ENCODE measurements at regions not wholly inside any gene's neighbourhood (a gene's known extent, or its start where the extent isn't known, plus 50 kb on each side); places are given as distances from the start of the nearest gene placed in this dataset.
"Not testable (repeated sequence)": the region's sequence is repeated elsewhere in the genome, so short reads cannot be mapped to it uniquely, and the experiment has no call there.

DNA sequence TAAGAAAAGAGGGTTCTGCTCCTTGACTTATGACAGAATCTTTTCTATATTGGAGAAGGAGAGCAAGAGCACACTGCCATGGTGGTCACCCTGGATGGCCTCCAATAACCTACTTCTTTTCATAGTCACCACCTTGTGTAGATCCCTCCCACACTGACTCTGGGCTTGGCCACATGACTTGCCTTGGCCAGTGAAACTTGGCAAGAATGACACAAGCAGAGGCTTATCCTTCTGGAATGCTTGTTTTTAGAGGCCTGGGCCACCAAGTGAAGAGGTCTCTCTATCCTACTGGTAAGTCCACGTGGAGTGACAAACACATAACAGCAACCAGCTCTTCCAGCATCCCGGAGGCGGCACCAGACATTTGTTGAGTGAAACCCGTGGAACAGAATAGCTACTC lies 349.4 kb upstream of the JARID2 start:
- H3K4me1 ChIP-seq (ENCODE audit: control insufficient read depth, insufficient read depth, low read length) = no peaks in the 10 kb centered on the region
- no peak overlapping the region for H3K4me3 ChIP-seq (ENCODE audit: low read depth, low read length)
- no peaks in the 10 kb centered on the region for H3K9me3 ChIP-seq (ENCODE audit: control insufficient read depth, insufficient read depth, low read depth, low read length)
- ChIA-PET CTCF (interaction anchor here (2.9 kb wide), 1 partner anchor 9 kb away, joined by 6 read pairs; no protein-coding TSS in a partner anchor), POLR2A (interaction anchor here (1.1 kb wide), 1 partner anchor 10 kb away, joined by 4 read pairs; no protein-coding TSS in a partner anchor)
- TF ChIP-seq ZNF214 (tag by site-specific recombination; IDR thresholded peaks at IDR 0.05; ENCODE audit: borderline replicate concordance) (no peak), ZNF366 (tag by site-specific recombination; conservative IDR thresholded peaks at IDR 0.05) (no peak), ZNF610 (tag by site-specific recombination; IDR thresholded peaks at IDR 0.05; ENCODE audit: borderline replicate concordance) (no peak), ZNF335 (tag by site-specific recombination; conservative IDR thresholded peaks at IDR 0.05) (no peak), ZNF350 (tag by site-specific recombination; IDR thresholded peaks at IDR 0.05) (no peak), ZNF133 (tag by site-specific recombination; IDR thresholded peaks at IDR 0.05) (no peak), ZNF768 (tag by site-specific recombination; IDR thresholded peaks at IDR 0.05) (no peak), ZNF707 (tag by site-specific recombination; IDR thresholded peaks at IDR 0.05) (no peak), HOXA7 (CRISPR knock-in tag; IDR thresholded peaks at IDR 0.05; ENCODE audit: borderline replicate concordance) (no peak), EGR2 (tag by site-specific recombination; IDR thresholded peaks at IDR 0.05; ENCODE audit: low read depth) (no peak)
- TF ChIP-seq, protein P1, sequence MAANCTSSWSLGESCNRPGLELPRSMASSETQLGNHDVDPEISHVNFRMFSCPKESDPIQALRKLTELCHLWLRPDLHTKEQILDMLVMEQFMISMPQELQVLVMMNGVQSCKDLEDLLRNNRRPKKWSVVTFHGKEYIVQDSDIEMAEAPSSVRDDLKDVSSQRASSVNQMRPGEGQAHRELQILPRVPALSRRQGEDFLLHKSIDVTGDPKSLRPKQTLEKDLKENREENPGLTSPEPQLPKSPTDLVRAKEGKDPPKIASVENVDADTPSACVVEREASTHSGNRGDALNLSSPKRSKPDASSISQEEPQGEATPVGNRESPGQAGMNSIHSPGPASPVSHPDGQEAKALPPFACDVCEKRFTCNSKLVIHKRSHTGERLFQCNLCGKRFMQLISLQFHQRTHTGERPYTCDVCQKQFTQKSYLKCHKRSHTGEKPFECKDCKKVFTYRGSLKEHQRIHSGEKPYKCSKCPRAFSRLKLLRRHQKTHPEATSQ (tag by site-specific recombination; IDR thresholded peaks at IDR 0.05) = no peak
- TF ChIP-seq, protein P2, sequence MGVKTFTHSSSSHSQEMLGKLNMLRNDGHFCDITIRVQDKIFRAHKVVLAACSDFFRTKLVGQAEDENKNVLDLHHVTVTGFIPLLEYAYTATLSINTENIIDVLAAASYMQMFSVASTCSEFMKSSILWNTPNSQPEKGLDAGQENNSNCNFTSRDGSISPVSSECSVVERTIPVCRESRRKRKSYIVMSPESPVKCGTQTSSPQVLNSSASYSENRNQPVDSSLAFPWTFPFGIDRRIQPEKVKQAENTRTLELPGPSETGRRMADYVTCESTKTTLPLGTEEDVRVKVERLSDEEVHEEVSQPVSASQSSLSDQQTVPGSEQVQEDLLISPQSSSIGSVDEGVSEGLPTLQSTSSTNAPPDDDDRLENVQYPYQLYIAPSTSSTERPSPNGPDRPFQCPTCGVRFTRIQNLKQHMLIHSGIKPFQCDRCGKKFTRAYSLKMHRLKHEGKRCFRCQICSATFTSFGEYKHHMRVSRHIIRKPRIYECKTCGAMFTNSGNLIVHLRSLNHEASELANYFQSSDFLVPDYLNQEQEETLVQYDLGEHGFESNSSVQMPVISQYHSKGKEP (tag by site-specific recombination; IDR thresholded peaks at IDR 0.05) = no peak
- no peak overlapping the region for H3K27ac ChIP-seq (ENCODE audit: extremely low read depth, low read depth, low read length)
- no peaks in the 10 kb centered on the region for H3K36me3 ChIP-seq (ENCODE audit: control insufficient read depth in 2 of 2, insufficient read depth in 1 of 2, low read length in 2 of 2)

DNA sequence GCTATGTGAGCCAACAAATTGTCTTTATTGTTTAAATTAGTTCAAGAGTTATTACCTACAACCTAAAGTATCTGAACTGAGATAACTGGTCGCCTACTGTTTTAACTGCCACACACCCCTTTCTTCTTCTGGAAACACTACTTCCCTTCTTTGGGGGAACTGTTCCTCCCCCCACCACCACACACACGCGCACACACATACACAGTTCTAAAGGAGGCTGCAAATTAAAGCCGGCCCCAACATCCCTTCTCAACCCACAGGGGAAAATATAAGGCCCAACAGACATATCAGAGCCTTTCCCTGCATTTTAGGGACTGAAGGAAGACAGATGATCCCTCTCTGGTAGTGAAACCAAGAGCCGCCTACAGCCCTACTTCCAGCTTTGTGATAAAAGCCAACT lies 348.0 kb upstream of the JARID2 start:
- POLR2A ChIA-PET = interaction anchor here (1.1 kb wide), 1 partner anchor 9 kb away, joined by 4 read pairs; no protein-coding TSS in a partner anchor

DNA sequence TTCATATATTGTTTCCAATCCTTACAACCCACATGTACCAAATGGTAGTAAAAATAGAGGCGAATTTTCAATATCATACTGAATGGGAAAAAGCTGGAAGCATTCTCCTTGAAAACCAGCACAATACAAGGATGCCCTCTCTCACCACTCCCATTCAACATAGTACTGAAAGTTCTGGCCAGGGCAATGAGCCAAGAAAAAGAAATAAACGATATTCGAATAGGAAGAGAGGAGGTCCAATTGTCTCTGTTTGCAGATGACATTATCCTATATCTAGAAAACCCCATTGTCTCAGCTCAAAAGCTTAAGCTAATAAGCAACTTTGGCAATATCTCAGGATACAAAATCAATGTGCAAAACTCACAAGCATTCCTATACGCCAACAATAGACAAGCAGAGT lies 346.4 kb upstream of the JARID2 start:
- H3K36me3 ChIP-seq (ENCODE audit: control insufficient read depth in 2 of 2, insufficient read depth in 1 of 2, low read length in 2 of 2); H3K4me1 ChIP-seq (ENCODE audit: control insufficient read depth, insufficient read depth, low read length); H3K9me3 ChIP-seq (ENCODE audit: control insufficient read depth, insufficient read depth, low read depth, low read length); H3K27ac ChIP-seq (ENCODE audit: extremely low read depth, low read depth, low read length); H3K4me3 ChIP-seq (ENCODE audit: low read depth, low read length); CTCF ChIA-PET: not testable (repeated sequence)
- POLR2A ChIA-PET = interaction anchor here (0.6 kb wide), 1 partner anchor 9 kb away, joined by 4 read pairs; no protein-coding TSS in a partner anchor

More for the DNA sequence above, 348.0 kb upstream of the JARID2 start:
- CTCF ChIA-PET = no interaction called here
- no peaks in the 10 kb centered on the region for H3K9me3 ChIP-seq (ENCODE audit: control insufficient read depth, insufficient read depth, low read depth, low read length)
- TF ChIP-seq ZIC2 (tag by site-specific recombination; IDR thresholded peaks at IDR 0.05) = peak; percentile 28; the same call in 1 of the 2 replicates
- TF ChIP-seq ZNF350 (tag by site-specific recombination; IDR thresholded peaks at IDR 0.05) = no peak
- no peak for TF ChIP-seq SCRT1 (tag by site-specific recombination; IDR thresholded peaks at IDR 0.05; ENCODE audit: borderline replicate concordance)
- TF ChIP-seq ZFHX2 (tag by site-specific recombination; conservative IDR thresholded peaks at IDR 0.05) = 0 out of 2 replicates have a peak, but pooled peaks have one; percentile 28
- TF ChIP-seq, protein P3, sequence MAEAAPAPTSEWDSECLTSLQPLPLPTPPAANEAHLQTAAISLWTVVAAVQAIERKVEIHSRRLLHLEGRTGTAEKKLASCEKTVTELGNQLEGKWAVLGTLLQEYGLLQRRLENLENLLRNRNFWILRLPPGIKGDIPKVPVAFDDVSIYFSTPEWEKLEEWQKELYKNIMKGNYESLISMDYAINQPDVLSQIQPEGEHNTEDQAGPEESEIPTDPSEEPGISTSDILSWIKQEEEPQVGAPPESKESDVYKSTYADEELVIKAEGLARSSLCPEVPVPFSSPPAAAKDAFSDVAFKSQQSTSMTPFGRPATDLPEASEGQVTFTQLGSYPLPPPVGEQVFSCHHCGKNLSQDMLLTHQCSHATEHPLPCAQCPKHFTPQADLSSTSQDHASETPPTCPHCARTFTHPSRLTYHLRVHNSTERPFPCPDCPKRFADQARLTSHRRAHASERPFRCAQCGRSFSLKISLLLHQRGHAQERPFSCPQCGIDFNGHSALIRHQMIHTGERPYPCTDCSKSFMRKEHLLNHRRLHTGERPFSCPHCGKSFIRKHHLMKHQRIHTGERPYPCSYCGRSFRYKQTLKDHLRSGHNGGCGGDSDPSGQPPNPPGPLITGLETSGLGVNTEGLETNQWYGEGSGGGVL (tag by site-specific recombination; IDR thresholded peaks at IDR 0.05) = peak; percentile 47; the same call in 1 of the 2 replicates
- no peak for TF ChIP-seq ZNF16 (tag by site-specific recombination; IDR thresholded peaks at IDR 0.05; ENCODE audit: low read depth)
- H3K4me1 ChIP-seq (ENCODE audit: control insufficient read depth, insufficient read depth, low read length) = no peaks in the 10 kb centered on the region
- H3K4me3 ChIP-seq (ENCODE audit: low read depth, low read length) = no peak overlapping the region
- no peak overlapping the region for H3K27ac ChIP-seq (ENCODE audit: extremely low read depth, low read depth, low read length)
- H3K36me3 ChIP-seq (ENCODE audit: control insufficient read depth in 2 of 2, insufficient read depth in 1 of 2, low read length in 2 of 2) = no peaks in the 10 kb centered on the region
